NCI-H2171 treated with DMSO at 0.1 percent for 48 hours (cell line): ENCODE measurements at regions not wholly inside any gene's neighbourhood (a gene's known extent, or its start where the extent isn't known, plus 50 kb on each side); places are given as distances from the start of the nearest gene placed in this dataset.

Source experiments
- DNase-seq: peaks from one replicate; lab custom pipeline; 2025; lab: John Stamatoyannopoulos, UW

GRCh38 chr1:168386949-168387586 lies 106.4 kb downstream of the TBX19 start:
- DNase-seq = peak; percentile 38

- no peak for DNase-seq
Measured at GRCh38 chr1:168386492-168386891, 105.8 kb downstream of the TBX19 start.

- no peak for DNase-seq
Measured at GRCh38 chr1:168381850-168382249, 101.2 kb downstream of the TBX19 start.

- no peak for DNase-seq
Measured at GRCh38 chr1:168380945-168381344, 100.3 kb downstream of the TBX19 start.

GRCh38 chr1:168379104-168379860 lies 98.6 kb downstream of the TBX19 start:
- no peak for DNase-seq

GRCh38 chr1:168375566-168376300 lies 95.1 kb downstream of the TBX19 start:
- DNase-seq = no peak

- DNase-seq = no peak
Measured at GRCh38 chr1:168374566-168374965, 93.9 kb downstream of the TBX19 start.

- no peak for DNase-seq
Measured at GRCh38 chr1:168373869-168374268, 93.2 kb downstream of the TBX19 start.

GRCh38 chr1:168372861-168373371 lies 92.2 kb downstream of the TBX19 start:
- DNase-seq = no peak

GRCh38 chr1:168372307-168372706 lies 91.6 kb downstream of the TBX19 start:
- no peak for DNase-seq

- DNase-seq = no peak
Measured at GRCh38 chr1:168371477-168371876, 90.8 kb downstream of the TBX19 start.

- DNase-seq = no peak
Measured at GRCh38 chr1:168370586-168370985, 89.9 kb downstream of the TBX19 start.

- no peak for DNase-seq
Measured at GRCh38 chr1:168369655-168370054, 89.0 kb downstream of the TBX19 start.

GRCh38 chr1:168368131-168368530 lies 87.5 kb downstream of the TBX19 start:
- DNase-seq = no peak

GRCh38 chr1:168365719-168366479 lies 85.2 kb downstream of the TBX19 start:
- no peak for DNase-seq
